Posterior cingulate gyrus (tissue), 11 donors: ENCODE measurements at regions not wholly inside any gene's neighbourhood (a gene's known extent, or its start where the extent isn't known, plus 50 kb on each side); places are given as distances from the start of the nearest gene placed in this dataset.

Experiments used
- DNase-seq, 10 donors: peaks; one replicate each; pipeline versions ENCODE4 v3.0.0 to v3.0.0-alpha.2; 2020 to 2021; ENCODE audit warnings: mixed read lengths in 3 of 10
- intact Hi-C: fragments of 100-400 bp; cut with DNase I; formaldehyde crosslinking; loops from one replicate; pipeline ENCODE4 v1.15.1; 2023

DNA sequence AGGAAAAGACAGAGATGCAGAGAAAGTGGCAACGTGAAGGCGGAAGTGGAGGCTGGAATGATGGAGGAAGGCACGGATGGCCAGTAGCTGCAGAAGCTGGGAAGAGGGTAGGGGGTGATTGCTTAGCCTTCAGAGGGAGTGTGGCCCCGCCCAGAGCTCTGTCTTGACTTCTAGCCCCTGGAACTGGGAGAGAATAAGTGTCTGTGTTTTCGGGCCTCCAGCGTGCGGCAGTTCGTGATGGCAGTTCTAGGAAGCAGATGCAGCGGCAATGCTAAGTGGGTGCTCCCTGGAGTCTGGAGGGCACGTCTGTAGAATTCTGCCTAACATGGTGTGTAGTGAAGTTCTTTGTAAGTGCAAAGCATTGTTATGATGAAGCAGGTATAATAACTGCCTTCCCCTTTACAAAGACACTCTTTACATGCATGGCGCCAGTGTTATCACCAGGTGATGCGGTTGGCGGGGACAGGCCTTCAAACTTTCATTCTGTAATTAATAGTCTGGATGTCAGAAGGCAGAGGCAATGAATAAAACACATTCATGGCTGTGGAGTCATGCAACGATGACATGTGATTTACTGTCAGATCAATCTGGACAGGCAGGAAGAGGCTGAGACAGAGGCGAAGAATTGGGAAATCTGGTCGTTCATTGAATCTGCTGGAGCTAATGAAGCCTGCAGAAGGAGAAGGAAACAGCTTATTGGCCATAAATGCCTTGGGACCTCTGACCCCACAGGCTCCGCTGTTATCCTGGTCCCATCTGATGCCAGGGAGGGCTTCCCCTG lies 228.6 kb downstream of the GLRX3 start:
- intact Hi-C loops = no loop called here
- peak in 2 of 10 donors; percentile 23 to 35 for DNase-seq

DNA sequence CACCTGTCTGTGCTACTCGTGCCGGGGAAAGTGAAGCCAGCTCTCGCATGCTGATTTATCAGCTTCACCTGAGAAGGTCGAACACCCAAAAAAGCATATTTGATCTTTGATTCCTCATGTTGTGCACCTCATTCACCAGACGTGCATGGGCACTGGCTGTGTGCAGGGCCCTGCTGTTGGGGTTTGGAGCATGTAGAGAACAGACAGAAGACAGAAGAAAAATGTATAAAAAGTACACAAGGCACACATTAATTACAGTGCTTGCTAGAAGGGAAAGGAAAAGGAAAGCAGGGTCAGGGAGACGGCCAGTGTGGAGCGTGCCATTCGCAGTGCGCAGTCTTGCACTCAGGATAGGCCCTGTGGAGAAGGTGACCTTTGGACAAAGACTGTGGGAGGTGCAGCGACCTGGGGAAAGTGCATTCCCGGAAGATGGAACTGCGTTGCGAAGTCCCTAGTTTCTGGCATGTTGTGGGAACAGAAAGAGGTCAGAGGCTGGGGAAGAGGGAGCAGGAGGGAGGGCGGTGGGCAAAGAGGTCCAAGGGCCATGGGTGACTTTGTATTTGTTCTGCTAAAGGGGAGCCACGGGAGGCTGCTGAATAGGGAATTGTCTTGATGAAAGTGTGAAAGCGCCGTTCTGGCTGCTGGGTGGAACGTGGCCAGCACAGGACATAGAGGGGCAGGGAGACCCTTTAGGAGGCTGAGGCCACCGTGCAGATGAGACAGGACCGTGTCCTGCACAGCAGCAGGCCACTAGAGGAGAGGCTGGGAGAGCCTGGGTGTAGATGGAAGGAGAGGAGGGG lies 232.8 kb downstream of the GLRX3 start:
- intact Hi-C loops = no loop called here
- peak in 2 of 10 donors; percentile 53 to 62 for DNase-seq

DNA sequence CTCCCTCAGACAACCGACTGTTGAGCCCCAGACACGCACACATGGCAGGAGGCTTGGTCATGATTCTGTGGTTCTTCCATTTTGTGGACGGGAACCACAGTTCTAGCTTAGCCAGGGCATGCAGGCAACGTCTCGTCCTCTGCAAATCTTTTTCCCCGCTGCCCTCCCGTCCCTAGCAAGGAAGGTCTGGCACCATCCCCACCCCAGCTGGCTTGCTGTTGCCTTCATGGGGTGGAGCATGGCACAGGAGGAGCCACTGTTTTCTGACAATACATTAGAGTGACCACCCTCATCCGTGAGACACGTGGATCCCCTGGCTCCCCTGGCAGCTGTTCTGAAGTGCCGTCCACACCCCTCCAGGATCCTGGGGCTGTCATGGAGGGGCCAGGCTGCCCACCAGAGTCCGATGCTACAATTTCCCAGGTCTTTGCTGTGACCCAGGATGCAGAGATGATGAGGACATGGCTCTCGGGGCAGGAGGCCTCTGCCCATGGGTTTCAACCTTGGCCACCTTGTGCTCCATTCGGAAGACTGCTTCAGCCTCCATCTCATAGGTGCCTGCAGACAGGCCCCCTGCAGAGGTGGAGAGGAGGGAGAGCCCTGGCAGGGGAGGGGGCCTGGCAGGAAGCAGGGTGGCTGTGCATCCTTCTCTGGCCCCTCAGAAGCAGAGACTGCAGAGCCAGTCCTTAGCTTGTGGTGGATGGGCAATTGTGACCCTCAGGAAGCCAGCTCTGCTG lies 233.6 kb downstream of the GLRX3 start:
- peak in 1 of 10 donors; percentile 55 for DNase-seq

DNA sequence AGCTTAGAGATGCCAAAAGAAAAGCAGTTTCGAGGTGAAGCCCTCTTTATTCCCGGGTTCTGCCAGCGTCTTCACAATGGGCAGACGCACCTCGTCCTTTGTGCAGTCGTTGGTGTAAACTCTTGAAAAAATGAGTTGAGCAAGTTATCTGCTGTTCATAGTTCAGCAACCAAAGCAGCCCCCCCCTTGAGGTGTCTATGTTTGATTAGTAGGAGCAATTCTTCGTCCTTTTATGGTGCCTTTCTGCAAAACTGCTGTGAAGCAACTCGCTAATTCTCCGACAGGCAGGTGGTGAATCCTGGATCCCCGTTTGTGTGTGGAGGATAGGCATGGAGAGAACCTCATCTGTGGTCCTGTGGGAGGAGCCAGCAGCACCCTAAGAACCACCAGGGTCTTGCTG lies 234.5 kb downstream of the GLRX3 start:
- intact Hi-C loops = no loop called here
- DNase-seq = no peak

More for the DNA sequence above, 233.6 kb downstream of the GLRX3 start:
- intact Hi-C loops = no loop called here

DNA sequence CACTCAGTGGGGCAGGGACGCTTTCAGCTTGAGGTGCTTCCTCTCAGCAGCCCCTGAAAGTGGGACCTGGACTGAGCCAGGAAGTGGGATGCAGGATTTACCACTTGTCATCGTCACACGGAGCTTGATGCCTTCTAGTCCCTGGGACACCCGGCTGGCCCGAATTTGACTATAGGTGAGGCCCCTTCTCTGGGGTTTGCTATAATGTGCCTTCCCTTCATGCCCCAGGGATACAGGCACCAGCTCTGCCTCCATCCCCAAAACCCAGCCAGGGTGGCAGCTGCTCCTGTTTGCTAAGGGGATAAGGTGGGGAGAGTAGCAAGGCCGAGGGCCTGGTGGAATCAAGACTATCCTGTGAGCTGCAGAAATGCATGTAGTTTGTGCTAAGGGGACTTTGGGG lies 235.0 kb downstream of the GLRX3 start:
- no peak for DNase-seq
- intact Hi-C loops = no loop called here

DNA sequence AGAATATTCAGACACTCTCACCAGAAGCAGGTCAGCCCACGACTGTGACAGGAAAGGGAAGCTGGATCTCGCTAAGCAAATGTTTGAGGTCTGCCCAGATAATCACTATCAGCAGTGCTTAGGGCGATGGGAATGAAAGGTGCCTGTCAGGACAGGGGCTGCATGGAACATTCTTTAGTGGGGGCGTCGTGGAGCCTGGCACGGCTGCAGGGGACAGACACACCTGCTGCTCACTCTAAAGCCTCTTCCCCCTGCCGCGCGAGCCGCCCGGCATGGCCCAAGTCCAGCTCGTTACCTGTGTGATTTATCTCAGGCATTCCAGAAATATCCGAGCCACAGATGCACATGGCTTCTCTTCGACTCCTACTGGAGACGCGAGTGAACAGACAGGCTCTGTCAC lies 235.5 kb downstream of the GLRX3 start:
- intact Hi-C loops = no loop called here
- DNase-seq = peak in 1 of 10 donors; percentile 72

DNA sequence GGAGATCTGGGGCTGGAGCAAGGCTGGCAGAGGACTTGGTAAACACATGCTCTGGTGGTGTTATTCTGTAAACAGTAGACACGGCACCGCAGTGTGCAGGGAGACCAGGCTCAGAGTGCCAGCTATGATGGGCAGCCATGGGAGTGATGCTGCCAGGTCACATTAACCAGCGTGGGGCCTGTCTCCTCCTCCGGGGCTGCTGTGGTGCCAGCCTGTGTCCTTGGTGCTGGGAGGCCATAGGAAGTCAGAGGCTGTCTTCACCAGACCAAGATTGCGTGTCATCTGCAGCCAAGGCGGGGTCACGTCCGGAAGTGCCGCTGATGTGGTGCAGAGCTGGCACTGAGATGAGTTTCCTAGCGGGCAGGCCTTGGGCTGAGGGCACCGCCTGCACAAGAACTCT lies 236.0 kb downstream of the GLRX3 start:
- DNase-seq = peak in 1 of 10 donors; percentile 70
- intact Hi-C loops = no loop called here

DNA sequence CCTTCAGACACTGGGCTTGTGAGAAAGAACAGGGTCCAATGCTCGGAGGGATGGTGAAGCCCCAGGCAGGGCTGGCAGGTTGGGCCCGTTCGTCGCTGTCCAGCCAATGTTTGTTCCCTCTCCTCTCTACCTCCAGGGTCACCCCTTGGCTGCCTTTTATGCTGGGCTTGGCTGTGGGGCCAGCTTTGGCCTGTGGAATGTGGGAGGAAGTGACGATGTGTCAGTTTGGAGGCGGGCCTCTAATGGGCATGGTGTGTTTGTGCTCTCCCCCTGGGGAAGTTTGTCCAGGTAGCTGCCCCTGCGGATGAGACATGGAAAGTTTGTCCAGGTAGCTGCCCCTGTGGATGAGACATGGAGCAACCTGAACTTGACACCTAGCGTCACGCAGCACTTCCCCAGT lies 236.7 kb downstream of the GLRX3 start:
- intact Hi-C loops = no loop called here
- no peak for DNase-seq

DNA sequence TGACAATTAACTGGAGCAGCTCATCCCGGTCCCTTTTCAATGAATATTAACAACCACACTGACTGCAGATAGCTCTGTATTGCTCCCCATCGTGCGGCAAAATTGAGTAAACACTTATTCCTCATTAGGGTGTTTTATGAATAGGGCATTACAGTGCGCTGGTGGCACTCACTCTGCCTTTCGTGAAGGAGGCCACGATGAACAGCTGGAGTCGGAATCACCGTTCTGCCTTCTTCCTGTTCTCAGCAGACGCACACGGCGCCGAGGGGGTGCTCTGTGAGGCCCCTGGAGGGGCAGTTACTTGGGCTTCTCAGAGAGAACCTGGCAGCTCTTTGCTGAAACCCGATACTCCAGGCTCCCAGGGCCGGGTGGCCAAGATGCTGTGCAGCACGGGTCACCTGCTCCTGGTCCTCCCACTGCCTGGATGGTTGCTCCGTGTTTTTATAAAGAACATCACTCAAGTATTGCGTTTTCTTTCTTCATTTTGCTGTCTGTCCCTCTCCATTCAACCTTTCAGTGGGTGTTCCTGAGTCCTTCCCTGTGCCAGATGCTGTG lies 241.9 kb downstream of the GLRX3 start:
- peak in 1 of 10 donors; percentile 51 for DNase-seq
- intact Hi-C loops = no loop called here

DNA sequence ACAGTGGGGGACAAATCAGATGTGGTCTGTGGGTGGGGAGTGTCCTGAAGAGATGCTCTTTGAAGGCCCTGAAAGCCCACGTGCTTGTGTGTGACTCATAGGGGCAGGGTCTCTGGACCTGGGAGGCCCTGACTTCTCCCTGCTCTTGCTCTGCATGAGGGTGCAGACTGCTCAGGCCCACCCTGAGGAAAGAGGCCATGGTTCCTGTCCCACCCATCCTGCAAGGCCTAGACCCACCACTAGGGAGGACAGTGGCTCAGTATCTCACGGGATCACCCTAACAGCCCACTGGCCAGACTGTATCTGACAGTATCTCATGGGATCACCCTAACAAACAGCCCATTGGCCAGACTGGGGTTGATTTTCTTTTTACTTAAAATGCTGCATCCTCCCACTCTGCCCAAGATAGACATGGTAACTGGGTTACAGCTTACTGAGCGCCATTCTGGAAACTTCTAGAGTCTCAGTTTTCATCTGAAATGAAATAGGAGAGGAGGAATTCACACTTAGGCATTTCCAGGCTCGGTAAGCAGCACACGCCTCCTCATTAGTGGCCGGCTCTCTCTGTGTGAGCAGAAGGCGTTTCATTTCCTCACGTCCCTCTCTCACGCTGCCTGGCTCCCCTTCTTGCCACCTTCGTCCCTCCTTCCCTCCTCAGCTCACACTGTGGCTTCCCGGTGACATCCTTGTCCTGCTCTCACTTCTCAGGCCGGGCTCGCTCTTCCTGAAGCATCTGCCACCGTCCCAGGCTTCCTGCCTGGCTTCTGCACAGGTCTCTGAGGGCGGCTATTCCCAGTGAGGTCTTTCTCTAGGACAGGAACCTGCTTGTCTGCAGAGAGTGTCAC lies 242.6 kb downstream of the GLRX3 start:
- intact Hi-C loops = no loop called here
- DNase-seq = peak in 1 of 10 donors; percentile 79

DNA sequence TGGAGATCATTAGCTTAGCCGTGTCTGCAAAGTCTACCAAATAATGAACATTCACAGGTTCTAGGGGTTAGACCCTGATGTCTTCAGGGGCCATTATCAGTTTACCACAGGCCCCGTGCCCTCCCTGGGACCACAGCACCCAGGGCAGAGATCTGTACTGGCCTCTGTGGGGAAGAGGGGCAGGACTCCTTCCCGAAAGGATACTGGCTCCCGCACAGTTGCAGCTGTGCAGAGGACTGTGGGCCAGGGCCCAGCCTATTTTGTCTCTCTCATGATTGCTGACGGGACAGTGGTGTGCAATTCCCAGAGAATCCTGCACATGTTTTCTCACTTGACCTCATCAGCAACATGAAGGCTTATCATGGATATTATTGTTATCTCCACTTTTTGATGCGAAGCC lies 243.9 kb downstream of the GLRX3 start:
- DNase-seq = peak in 1 of 10 donors; percentile 59

DNA sequence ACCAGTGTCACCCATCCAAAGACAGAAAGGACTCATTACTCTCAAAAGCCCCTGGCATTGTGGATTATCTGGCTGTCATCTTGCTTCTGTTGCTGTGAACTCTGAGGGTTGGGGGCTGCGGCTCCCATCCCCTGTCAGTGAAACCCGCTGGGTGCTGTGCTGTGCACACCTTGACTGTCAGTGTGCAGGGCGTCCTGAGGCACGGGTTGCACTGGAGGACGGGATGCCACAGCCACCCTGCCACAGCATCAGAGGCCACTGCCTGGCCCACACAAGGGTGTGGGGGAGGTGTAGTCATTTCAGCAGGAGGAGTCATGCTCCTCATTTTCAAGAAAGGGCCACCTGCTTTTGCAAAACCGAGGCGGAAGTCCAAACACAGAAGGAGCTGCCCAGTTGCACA lies 245.8 kb downstream of the GLRX3 start:
- intact Hi-C loops = no loop called here
- DNase-seq = peak in 1 of 10 donors; percentile 75

More for the DNA sequence above, 243.9 kb downstream of the GLRX3 start:
- intact Hi-C loops = no loop called here

DNA sequence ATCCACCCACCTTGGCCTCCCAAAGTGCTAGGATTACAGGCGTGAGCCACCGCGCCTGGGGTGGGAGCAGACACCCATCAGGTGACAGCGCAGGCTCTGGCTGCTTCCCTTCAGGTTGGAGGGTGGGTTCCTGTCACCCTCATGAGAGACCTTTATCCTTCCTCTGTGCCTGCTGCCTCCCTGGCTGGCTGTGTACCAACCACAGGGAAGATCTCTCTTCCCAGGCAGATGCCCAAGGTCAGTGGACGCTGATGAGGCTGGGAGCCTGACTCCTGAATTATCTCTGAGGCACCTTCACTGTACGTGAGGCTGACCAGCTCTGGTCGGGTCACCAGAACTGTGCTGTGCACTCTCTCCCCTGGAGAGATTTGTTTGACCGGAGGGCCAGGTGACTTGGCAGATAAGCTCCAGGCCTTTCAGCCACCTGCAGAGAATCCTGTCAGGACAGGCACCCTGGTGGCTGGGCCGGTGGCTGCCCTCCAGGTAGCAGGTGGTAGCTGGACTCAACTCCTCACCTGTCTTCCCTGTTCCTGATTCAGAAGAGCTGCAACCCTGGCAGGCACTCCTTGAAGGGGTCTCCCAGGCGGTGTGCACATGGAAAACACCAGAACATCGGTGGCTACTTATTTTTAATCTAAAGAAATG lies 251.9 kb downstream of the GLRX3 start:
- intact Hi-C loops = no loop called here
- DNase-seq = peak in 1 of 10 donors; percentile 62

DNA sequence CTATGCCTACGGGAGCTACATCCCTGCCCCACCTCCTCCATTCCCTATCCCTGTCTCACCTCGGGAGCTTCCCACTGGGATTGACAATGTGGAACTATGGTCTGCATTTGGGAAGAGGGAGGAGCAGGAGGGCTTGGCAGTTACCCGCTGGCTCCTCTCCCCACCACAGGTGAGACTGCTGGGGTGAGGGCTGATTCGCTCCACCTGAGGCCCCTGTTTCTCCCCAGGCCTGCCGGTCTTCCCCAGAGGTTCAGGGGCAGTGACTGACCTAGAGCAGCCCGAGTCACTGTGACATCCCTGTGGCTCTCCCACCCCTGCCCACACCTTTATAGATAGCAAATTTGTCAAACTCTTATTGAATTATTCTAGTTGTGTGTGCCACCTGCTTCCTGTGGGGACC lies 252.6 kb downstream of the GLRX3 start:
- DNase-seq = peak in 1 of 10 donors; percentile 66
- intact Hi-C loops = no loop called here

DNA sequence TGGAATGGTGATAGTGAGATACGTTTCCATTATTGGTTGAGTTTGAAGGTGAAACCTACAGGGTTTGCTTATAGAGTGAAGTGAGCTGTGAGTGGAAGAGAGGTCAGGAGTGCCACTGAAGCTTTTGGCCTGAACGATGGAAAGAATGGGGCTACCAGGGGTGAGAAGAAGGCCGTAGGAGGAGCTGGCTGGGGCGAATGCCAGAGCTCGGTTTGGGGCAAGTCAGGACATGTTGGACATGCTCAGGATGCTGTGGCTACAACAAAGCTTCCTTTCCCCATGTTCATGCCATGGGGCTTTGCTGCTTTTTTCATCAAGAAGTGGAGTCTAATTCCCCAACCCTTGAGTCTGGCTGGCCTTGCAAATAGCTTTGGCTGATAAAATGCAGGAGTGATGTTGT lies 253.7 kb downstream of the GLRX3 start:
- DNase-seq = peak in 1 of 10 donors; percentile 32
- intact Hi-C loops = no loop called here

DNA sequence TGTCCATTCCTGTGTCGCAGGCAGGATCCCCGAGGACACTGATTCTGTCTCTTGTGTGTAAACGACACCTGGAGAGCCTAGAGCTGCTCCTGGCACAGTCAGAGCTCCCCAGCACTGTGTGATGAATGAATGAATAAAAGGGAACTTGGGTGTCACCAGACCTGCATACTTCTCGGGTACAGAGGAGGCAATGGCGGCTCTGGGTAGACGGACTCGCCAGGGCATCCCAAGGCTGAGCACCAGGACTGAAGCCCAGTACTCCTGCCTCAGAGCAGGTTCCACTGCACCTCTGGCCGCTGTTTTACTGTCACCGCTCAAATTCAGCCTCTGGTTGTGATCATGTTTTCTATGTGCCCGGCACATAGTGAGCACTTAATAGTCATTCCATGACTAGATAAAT lies 255.8 kb downstream of the GLRX3 start:
- no peak for DNase-seq
- intact Hi-C loops = no loop called here

DNA sequence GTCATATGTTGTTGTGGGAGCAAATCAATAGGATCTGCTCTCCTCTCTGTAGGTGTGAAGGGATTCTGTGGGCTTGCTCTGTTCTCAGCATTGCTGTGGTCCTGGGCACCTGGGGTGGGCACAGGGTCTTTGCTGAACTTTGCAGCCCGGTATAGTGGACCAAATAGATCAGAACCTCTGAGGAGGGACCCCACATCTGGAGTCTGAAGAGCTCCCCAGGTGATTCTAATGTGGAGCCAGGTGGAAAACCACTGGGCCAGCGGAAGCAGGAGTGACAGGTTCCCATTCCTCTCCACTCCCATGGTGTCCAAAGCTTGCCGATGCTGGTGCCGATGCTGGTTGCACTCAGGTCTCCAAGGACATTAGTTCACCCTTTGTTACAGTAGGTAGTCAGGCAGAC lies 257.2 kb downstream of the GLRX3 start:
- no peak for DNase-seq
- intact Hi-C loops = no loop called here

DNA sequence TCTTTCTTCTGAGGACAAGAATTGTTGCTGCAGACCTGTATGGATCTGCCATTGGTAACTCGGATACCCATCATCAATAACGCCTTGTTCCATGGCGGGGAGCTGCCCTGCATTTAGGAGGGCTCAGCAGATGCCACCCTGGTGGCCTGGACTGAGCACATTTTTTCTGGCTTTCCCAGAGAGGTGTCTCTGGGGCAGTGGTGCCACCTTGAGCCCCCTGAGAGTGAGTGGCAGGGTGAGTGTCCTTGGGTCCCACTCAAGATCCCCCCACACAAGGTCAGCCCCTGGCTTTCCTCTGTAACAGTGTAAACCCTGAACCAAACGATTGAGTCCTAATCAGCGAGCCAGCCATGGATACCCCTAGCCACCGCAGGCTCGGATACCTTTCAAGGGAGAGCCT lies 258.6 kb downstream of the GLRX3 start:
- intact Hi-C loops = no loop called here

DNA sequence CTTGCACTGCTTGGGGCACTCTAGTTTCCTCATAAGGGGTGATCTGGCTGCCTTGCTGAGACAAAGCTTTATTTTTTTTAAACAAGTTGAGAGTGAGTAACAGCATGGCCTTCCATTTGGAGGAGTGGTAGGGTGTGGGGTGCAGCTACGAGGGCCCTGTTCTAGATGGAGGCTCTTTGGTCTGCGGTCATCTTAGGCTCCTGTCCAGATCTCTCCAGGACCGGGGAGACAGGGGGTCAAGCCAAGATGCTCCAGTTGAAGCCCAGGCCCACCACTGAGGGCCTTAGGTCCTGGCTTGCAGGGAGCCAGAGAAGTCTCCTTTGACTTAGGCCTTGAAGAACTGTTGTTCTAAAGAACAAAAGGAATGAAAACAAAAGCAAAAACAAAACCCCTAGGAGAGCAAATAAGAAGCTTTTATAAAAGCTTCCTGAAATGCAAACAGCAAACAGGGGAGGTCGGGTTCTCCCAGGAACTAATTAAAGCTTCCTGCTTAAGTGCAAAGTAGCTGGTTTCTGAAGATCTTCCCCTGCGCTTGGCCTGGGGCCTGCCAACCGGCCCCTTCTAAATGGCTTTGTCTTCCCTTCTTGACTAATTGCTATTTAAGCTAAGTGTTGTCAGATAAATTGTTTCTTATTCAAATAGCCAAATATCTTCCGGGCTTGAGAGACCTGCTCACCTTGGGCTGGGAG lies 259.2 kb downstream of the GLRX3 start:
- intact Hi-C loops = no loop called here
- DNase-seq = no peak

More for the DNA sequence above, 258.6 kb downstream of the GLRX3 start:
- no peak for DNase-seq
